ENCODE measurements at regions not wholly inside any gene's neighbourhood (a gene's known extent, or its start where the extent isn't known, plus 50 kb on each side); places are given as distances from the start of the nearest gene placed in this dataset.

DNA sequence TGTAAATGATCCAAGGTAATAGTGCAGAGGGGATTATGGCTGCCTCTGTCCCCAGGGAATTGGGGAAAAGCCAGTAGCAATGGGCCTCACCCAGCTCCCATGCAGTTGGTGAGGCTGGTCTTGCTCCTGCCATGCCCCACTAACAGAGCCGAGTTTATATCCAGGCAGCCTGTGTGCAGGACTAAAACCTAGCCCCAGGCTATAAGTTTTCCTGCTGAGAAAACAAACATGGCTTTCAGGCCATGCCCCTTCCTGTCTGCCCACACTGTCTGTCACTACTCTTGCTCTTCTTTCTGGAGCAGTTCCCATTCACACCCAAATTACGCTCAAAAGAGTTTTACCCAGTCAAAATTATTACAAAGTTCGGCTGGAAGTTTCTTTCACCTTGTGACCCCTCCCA lies 73.5 kb upstream of the SPATA16 start:
- TF ChIP-seq, protein P1, sequence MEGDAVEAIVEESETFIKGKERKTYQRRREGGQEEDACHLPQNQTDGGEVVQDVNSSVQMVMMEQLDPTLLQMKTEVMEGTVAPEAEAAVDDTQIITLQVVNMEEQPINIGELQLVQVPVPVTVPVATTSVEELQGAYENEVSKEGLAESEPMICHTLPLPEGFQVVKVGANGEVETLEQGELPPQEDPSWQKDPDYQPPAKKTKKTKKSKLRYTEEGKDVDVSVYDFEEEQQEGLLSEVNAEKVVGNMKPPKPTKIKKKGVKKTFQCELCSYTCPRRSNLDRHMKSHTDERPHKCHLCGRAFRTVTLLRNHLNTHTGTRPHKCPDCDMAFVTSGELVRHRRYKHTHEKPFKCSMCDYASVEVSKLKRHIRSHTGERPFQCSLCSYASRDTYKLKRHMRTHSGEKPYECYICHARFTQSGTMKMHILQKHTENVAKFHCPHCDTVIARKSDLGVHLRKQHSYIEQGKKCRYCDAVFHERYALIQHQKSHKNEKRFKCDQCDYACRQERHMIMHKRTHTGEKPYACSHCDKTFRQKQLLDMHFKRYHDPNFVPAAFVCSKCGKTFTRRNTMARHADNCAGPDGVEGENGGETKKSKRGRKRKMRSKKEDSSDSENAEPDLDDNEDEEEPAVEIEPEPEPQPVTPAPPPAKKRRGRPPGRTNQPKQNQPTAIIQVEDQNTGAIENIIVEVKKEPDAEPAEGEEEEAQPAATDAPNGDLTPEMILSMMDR (IDR thresholded peaks at IDR 0.05 in 2 of 3, conservative IDR thresholded peaks at IDR 0.05 in 1 of 3; ENCODE audit: control insufficient read depth in 2 of 3, extremely low read depth in 1 of 3, insufficient read depth in 1 of 3, low read depth in 3 of 3, low read length in 3 of 3), result no peak
- TF ChIP-seq, protein P2, sequence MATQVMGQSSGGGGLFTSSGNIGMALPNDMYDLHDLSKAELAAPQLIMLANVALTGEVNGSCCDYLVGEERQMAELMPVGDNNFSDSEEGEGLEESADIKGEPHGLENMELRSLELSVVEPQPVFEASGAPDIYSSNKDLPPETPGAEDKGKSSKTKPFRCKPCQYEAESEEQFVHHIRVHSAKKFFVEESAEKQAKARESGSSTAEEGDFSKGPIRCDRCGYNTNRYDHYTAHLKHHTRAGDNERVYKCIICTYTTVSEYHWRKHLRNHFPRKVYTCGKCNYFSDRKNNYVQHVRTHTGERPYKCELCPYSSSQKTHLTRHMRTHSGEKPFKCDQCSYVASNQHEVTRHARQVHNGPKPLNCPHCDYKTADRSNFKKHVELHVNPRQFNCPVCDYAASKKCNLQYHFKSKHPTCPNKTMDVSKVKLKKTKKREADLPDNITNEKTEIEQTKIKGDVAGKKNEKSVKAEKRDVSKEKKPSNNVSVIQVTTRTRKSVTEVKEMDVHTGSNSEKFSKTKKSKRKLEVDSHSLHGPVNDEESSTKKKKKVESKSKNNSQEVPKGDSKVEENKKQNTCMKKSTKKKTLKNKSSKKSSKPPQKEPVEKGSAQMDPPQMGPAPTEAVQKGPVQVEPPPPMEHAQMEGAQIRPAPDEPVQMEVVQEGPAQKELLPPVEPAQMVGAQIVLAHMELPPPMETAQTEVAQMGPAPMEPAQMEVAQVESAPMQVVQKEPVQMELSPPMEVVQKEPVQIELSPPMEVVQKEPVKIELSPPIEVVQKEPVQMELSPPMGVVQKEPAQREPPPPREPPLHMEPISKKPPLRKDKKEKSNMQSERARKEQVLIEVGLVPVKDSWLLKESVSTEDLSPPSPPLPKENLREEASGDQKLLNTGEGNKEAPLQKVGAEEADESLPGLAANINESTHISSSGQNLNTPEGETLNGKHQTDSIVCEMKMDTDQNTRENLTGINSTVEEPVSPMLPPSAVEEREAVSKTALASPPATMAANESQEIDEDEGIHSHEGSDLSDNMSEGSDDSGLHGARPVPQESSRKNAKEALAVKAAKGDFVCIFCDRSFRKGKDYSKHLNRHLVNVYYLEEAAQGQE (IDR thresholded peaks at IDR 0.05; ENCODE audit: low read depth, low read length), result no peak
- no peak for TF ChIP-seq YY1 (IDR thresholded peaks at IDR 0.05; ENCODE audit: low read depth, low read length)
- TF ChIP-seq, protein P3, sequence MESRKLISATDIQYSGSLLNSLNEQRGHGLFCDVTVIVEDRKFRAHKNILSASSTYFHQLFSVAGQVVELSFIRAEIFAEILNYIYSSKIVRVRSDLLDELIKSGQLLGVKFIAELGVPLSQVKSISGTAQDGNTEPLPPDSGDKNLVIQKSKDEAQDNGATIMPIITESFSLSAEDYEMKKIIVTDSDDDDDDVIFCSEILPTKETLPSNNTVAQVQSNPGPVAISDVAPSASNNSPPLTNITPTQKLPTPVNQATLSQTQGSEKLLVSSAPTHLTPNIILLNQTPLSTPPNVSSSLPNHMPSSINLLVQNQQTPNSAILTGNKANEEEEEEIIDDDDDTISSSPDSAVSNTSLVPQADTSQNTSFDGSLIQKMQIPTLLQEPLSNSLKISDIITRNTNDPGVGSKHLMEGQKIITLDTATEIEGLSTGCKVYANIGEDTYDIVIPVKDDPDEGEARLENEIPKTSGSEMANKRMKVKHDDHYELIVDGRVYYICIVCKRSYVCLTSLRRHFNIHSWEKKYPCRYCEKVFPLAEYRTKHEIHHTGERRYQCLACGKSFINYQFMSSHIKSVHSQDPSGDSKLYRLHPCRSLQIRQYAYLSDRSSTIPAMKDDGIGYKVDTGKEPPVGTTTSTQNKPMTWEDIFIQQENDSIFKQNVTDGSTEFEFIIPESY (IDR thresholded peaks at IDR 0.05), result no peak
